Hepatocyte (in vitro differentiated cells): ENCODE measurements at regions not wholly inside any gene's neighbourhood (a gene's known extent, or its start where the extent isn't known, plus 50 kb on each side); places are given as distances from the start of the nearest gene placed in this dataset.
"Not testable (repeated sequence)": the region's sequence is repeated elsewhere in the genome, so short reads cannot be mapped to it uniquely, and the experiment has no call there.

Source experiments
- DNase-seq: peaks from one replicate; pipeline ENCODE4 v3.0.0-alpha.2; 2016; ENCODE audit warnings: low spot score
- H2AFZ ChIP-seq: fragments of 200-600 bp; sonication (generic); 2 replicates; pipeline ENCODE4 v1.6.0; 2016; ENCODE audit warnings: antibody characterized with exemption, mild to moderate bottlenecking
- H3K27ac ChIP-seq: fragments of 200-600 bp; sonication (generic); 2 replicates; pipeline ENCODE4 v1.5.1; 2016; ENCODE audit warnings: mild to moderate bottlenecking
- H3K27me3 ChIP-seq: fragments of 200-600 bp; sonication (generic); 2 replicates; pipeline ENCODE4 v1.6.1; 2016
- H3K36me3 ChIP-seq: fragments of 200-600 bp; sonication (generic); replicated peaks from 2 replicates; pipeline ENCODE4 v1.5.1; 2016; ENCODE audit warnings: low read depth; ENCODE audit not compliant: insufficient read depth
- H3K4me1 ChIP-seq: fragments of 200-600 bp; sonication (generic); 2 replicates; pipeline ENCODE4 v1.5.1; 2016; ENCODE audit warnings: mild to moderate bottlenecking, moderate library complexity; ENCODE audit not compliant: insufficient read depth
- H3K4me2 ChIP-seq: fragments of 200-600 bp; sonication (generic); 2 replicates; pipeline ENCODE4 v1.6.0; 2016
- H3K4me3 ChIP-seq: fragments of 200-600 bp; sonication (generic); 2 replicates; pipeline ENCODE4 v1.5.1; 2016; ENCODE audit warnings: mild to moderate bottlenecking
- H3K79me2 ChIP-seq: fragments of 200-600 bp; sonication (generic); 2 replicates; pipeline ENCODE4 v1.6.0; 2017; ENCODE audit warnings: mild to moderate bottlenecking
- H3K9me2 ChIP-seq: fragments of 200-600 bp; sonication (generic); replicated peaks from 2 replicates; pipeline ENCODE4 v1.6.0; 2017; ENCODE audit warnings: mild to moderate bottlenecking; ENCODE audit not compliant: insufficient read depth
- H3K9me3 ChIP-seq: fragments of 200-600 bp; sonication (generic); 2 replicates; pipeline ENCODE4 v1.5.1; 2016; ENCODE audit warnings: low read depth, mild to moderate bottlenecking
- H4K20me1 ChIP-seq: fragments of 200-600 bp; sonication (generic); 2 replicates; pipeline ENCODE4 v1.6.0; 2016; ENCODE audit warnings: mild to moderate bottlenecking; ENCODE audit not compliant: insufficient read depth, poor library complexity, severe bottlenecking
- EZH2 ChIP-seq: fragments of 200-600 bp; sonication (generic); IDR thresholded peaks from 2 replicates; pipeline ENCODE4 v1.6.1; 2016; ENCODE audit warnings: antibody characterized with exemption, mild to moderate bottlenecking, borderline replicate concordance
- EZH2phosphoT487 ChIP-seq: fragments of 200-600 bp; sonication (generic); IDR thresholded peaks from one replicate; pipeline ENCODE4 v1.6.1; 2018; ENCODE audit warnings: antibody characterized with exemption, mild to moderate bottlenecking, low read depth, moderate library complexity; ENCODE audit not compliant: unreplicated experiment, severe bottlenecking
- WGBS: methylation state at CpG from one replicate; pipeline ENCODE4 v1.1.6; 2016; ENCODE audit warnings: low lambda C conversion rate; ENCODE audit errors: missing lambda C conversion rate; 5-methylcytosine and 5-hydroxymethylcytosine counted together
- TF ChIP-seq, protein P1 (sequence below): fragments of 200-600 bp; sonication (generic); IDR thresholded peaks from 2 replicates; pipeline ENCODE4 v1.5.1; 2016; ENCODE audit warnings: antibody characterized with exemption, mild to moderate bottlenecking; ENCODE audit not compliant: poor library complexity

DNA sequence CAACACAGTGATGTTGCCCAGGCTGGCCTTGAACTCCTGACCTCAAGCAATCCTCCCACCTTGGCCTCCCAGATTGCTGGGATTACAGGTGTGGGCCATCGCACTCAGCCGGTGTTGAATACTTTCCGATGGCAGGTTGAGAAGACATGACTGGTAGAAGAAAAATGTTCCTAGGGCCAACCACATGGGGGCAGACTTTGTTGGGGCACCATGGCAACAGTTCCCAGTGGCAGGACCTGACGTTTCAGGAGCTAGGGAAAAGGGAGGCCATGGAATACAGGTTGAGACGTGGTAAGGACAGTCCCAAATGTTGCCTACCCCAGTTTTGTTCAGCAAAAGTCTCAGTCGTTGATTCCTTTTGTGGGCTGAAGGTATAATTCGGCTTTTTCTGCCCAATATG lies 134.6 kb downstream of the ASMT start:
- no peaks in the 10 kb centered on the region for H4K20me1 ChIP-seq
- H3K79me2 ChIP-seq: no peaks in the 10 kb centered on the region
- 85% methylated on average over 7 of the region's 7 CpGs for WGBS
- no peaks in the 10 kb centered on the region for H3K27me3 ChIP-seq
- TF ChIP-seq, protein P1, sequence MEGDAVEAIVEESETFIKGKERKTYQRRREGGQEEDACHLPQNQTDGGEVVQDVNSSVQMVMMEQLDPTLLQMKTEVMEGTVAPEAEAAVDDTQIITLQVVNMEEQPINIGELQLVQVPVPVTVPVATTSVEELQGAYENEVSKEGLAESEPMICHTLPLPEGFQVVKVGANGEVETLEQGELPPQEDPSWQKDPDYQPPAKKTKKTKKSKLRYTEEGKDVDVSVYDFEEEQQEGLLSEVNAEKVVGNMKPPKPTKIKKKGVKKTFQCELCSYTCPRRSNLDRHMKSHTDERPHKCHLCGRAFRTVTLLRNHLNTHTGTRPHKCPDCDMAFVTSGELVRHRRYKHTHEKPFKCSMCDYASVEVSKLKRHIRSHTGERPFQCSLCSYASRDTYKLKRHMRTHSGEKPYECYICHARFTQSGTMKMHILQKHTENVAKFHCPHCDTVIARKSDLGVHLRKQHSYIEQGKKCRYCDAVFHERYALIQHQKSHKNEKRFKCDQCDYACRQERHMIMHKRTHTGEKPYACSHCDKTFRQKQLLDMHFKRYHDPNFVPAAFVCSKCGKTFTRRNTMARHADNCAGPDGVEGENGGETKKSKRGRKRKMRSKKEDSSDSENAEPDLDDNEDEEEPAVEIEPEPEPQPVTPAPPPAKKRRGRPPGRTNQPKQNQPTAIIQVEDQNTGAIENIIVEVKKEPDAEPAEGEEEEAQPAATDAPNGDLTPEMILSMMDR: no peak
- TF ChIP-seq EZH2phosphoT487 (no peak), EZH2 (no peak)
- H2AFZ ChIP-seq: no peak overlapping the region
- no peaks in the 10 kb centered on the region for H3K4me1 ChIP-seq
- H3K36me3 ChIP-seq: no peaks in the 10 kb centered on the region
- no peak overlapping the region for H3K4me3 ChIP-seq
- no peak for DNase-seq
- no peaks in the 10 kb centered on the region for H3K9me3 ChIP-seq
- no peak overlapping the region for H3K4me2 ChIP-seq
- H3K9me2 ChIP-seq: no peaks in the 10 kb centered on the region
- H3K27ac ChIP-seq: no peak overlapping the region

DNA sequence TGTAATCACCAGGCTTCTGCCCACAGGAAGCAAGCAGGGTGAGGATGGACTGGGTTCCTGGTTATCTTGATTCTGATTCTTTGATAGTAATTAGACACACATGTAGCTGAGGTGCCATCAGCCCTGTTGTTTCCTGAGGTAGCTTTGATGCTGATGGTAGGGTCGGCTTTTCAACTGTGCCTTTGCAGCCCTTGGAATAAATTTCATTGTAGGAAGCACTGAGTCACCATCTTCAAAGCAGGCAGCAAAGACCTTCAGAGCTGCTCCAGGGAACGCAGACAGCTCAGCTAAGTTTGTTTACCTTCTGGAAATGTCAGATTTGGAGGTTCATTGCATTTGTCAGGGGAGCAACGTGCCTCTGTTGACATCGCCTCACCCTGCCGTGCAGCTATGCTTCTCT lies 135.4 kb downstream of the ASMT start:
- Histone ChIP-seq H3K9me2 (no peaks in the 10 kb centered on the region), H3K27ac (no peak overlapping the region), H2AFZ (no peak overlapping the region), H3K4me1 (no peaks in the 10 kb centered on the region), H3K4me2 (no peak overlapping the region), H3K4me3 (no peak overlapping the region), H3K27me3 (no peaks in the 10 kb centered on the region), H3K36me3 (no peaks in the 10 kb centered on the region), H3K79me2 (no peaks in the 10 kb centered on the region), H4K20me1 (no peaks in the 10 kb centered on the region), H3K9me3 (no peaks in the 10 kb centered on the region)
- DNase-seq: no peak
- TF ChIP-seq, protein P1: no peak
- TF ChIP-seq EZH2 (no peak), EZH2phosphoT487 (no peak)
- WGBS: 56% methylated on average over 5 of the region's 5 CpGs

DNA sequence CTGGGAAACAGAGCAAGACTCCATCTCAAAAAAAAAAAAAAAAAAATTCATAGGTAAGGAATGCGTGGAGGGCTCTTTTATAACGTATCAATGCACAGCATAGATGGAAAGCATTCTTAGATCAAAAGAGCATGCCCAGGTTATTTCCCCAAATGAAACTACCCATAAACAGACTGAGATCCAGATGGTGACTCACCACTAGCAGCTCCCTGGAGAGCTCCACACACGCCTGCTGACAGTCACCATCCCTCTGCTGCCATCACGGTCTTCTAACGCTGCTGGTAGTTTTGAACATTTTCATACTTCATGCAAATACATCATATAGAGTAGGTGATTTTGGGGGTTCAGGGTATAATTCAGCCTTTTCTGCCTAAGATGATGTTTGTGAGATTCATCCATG lies 136.9 kb downstream of the ASMT start:
- no peaks in the 10 kb centered on the region for H3K79me2 ChIP-seq
- no peaks in the 10 kb centered on the region for H3K36me3 ChIP-seq
- H3K9me2 ChIP-seq: no peaks in the 10 kb centered on the region
- H3K27me3 ChIP-seq: no peaks in the 10 kb centered on the region
- DNase-seq: no peak
- 85% methylated on average over 5 of the region's 5 CpGs for WGBS
- H3K27ac ChIP-seq: no peak overlapping the region
- TF ChIP-seq EZH2phosphoT487 (no peak), EZH2 (no peak)
- TF ChIP-seq, protein P1: no peak
- H3K4me1 ChIP-seq: no peaks in the 10 kb centered on the region
- no peaks in the 10 kb centered on the region for H4K20me1 ChIP-seq
- H3K4me2 ChIP-seq: no peak overlapping the region
- H2AFZ ChIP-seq: no peak overlapping the region
- H3K4me3 ChIP-seq: no peak overlapping the region
- H3K9me3 ChIP-seq: no peaks in the 10 kb centered on the region

DNA sequence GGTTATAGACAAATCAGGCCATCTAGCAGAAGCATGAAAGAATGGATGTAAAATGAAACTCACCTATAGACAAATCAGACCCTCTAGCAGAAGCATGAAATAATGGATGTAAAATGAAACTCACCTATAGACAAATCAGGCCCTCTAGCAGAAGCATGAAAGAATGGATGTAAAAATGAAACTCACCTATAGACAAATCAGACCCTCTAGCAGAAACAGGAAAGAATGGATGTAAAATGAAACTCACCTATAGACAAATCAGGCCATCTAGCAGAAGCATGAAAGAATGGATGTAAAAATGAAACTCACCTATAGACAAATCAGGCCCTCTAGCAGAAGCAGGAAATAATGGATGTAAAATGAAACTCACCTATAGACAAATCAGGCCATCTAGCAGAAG lies 137.9 kb downstream of the ASMT start:
- not testable (repeated sequence) for H3K27ac ChIP-seq, H3K4me2 ChIP-seq, H3K9me3 ChIP-seq, H3K4me1 ChIP-seq, H4K20me1 ChIP-seq, H3K9me2 ChIP-seq, H2AFZ ChIP-seq, H3K4me3 ChIP-seq, DNase-seq, H3K27me3 ChIP-seq, H3K79me2 ChIP-seq, H3K36me3 ChIP-seq
